Activated CD4-positive, alpha-beta memory T cell treated with anti-CD3 and anti-CD28 coated beads for 36 hours (primary cell): ENCODE measurements at regions not wholly inside any gene's neighbourhood (a gene's known extent, or its start where the extent isn't known, plus 50 kb on each side); places are given as distances from the start of the nearest gene placed in this dataset.
"Not testable (repeated sequence)": the region's sequence is repeated elsewhere in the genome, so short reads cannot be mapped to it uniquely, and the experiment has no call there.

ENCODE experiments used
- CTCF ChIA-PET: fragments of 350-600 bp; sonication (Branson Sonifier 250); formaldehyde crosslinking; loops from one replicate; lab custom pipeline; 2021; ENCODE audit warnings: antibody characterized with exemption, inconsistent platforms; lab: Charles Lee
- POLR2A ChIA-PET: fragments of 350-600 bp; sonication (Branson Sonifier 250); formaldehyde crosslinking; loops from one replicate; lab custom pipeline; 2021; ENCODE audit warnings: antibody characterized with exemption; lab: Charles Lee
- DNase-seq: peaks from one replicate; pipeline ENCODE4 v3.0.0-alpha.2; 2020
- H3K27ac Mint-ChIP-seq: one replicate; pipeline ENCODE4 v1.8.0; 2021; ENCODE audit warnings: mixed read lengths
- H3K27me3 Mint-ChIP-seq: one replicate; pipeline ENCODE4 v1.8.0; 2021; ENCODE audit warnings: mixed read lengths
- H3K36me3 Mint-ChIP-seq: one replicate; pipeline ENCODE4 v1.8.0; 2021; ENCODE audit warnings: mixed read lengths
- H3K4me1 Mint-ChIP-seq: one replicate; pipeline ENCODE4 v1.8.0; 2021; ENCODE audit warnings: low read depth, mixed read lengths
- H3K4me3 Mint-ChIP-seq: one replicate; pipeline ENCODE4 v1.8.0; 2021; ENCODE audit warnings: mild to moderate bottlenecking, mixed read lengths
- H3K9me3 Mint-ChIP-seq: one replicate; pipeline ENCODE4 v1.8.0; 2021; ENCODE audit warnings: mixed read lengths
- intact Hi-C: fragments of 100-400 bp; cut with micrococcal nuclease; formaldehyde crosslinking; loops from one replicate; pipeline ENCODE4 v1.15.1; 2023

- H3K27me3 Mint-ChIP-seq, result no peaks in the 10 kb centered on the region
- H3K4me1 Mint-ChIP-seq, result peaks cover 17% of the 10 kb centered on the region
- H3K4me3 Mint-ChIP-seq, result no peak overlapping the region
- intact Hi-C loops, result no loop called here
- no peak overlapping the region for H3K27ac Mint-ChIP-seq
- H3K9me3 Mint-ChIP-seq, result no peaks in the 10 kb centered on the region
- POLR2A ChIA-PET, result interaction anchor here (0.6 kb wide), 1 partner anchor 21 kb away, joined by 4 read pairs; no protein-coding TSS in a partner anchor
- H3K36me3 Mint-ChIP-seq, result peaks cover 4% of the 10 kb centered on the region
- CTCF ChIA-PET, result no interaction called here
- no peak for DNase-seq
Measured at GRCh38 chr3:48069339-48069738, 53.1 kb upstream of the MAP4 start.

GRCh38 chr3:48068886-48069285 is 52.7 kb upstream of the MAP4 start:
- CTCF ChIA-PET, result interaction anchor here (1.0 kb wide), 1 partner anchor 12 kb away, joined by 3 read pairs; no protein-coding TSS in a partner anchor
- H3K27me3 Mint-ChIP-seq, result no peaks in the 10 kb centered on the region
- no peaks in the 10 kb centered on the region for H3K9me3 Mint-ChIP-seq
- intact Hi-C loops, result no loop called here
- peaks cover 22% of the 10 kb centered on the region for H3K4me1 Mint-ChIP-seq
- POLR2A ChIA-PET, result no interaction called here
- peaks cover 4% of the 10 kb centered on the region for H3K36me3 Mint-ChIP-seq
- no peak for DNase-seq
- H3K27ac Mint-ChIP-seq, result no peak overlapping the region
- no peak overlapping the region for H3K4me3 Mint-ChIP-seq

- CTCF ChIA-PET, result interaction anchor here (1.0 to 1.2 kb wide), 2 partner anchors 13 to 83 kb away, joined by 3 read pairs; no protein-coding TSS in a partner anchor
- H3K4me1 Mint-ChIP-seq, result peaks cover 28% of the 10 kb centered on the region
Measured at GRCh38 chr3:48068320-48068719, 52.1 kb upstream of the MAP4 start.

GRCh38 chr3:48067271-48067670 is 51.1 kb upstream of the MAP4 start:
- ChIA-PET POLR2A (no interaction called here), CTCF (interaction anchor here (1.2 kb wide), 1 partner anchor 84 kb away, joined by 3 read pairs; no protein-coding TSS in a partner anchor)
- Mint-ChIP-seq H3K27ac (no peak overlapping the region), H3K4me1 (peaks cover 28% of the 10 kb centered on the region), H3K9me3 (no peaks in the 10 kb centered on the region), H3K4me3 (no peak overlapping the region), H3K27me3 (no peaks in the 10 kb centered on the region), H3K36me3 (peaks cover 4% of the 10 kb centered on the region)
- intact Hi-C loops, result no loop called here
- DNase-seq, result no peak

More at GRCh38 chr3:48068320-48068719, 52.1 kb upstream of the MAP4 start:
- H3K27ac Mint-ChIP-seq, H3K4me3 Mint-ChIP-seq, H3K36me3 Mint-ChIP-seq, POLR2A ChIA-PET, DNase-seq, intact Hi-C loops, H3K27me3 Mint-ChIP-seq, H3K9me3 Mint-ChIP-seq: not testable (repeated sequence)
